ENCODE measurements at regions not wholly inside any gene's neighbourhood (a gene's known extent, or its start where the extent isn't known, plus 50 kb on each side); places are given as distances from the start of the nearest gene placed in this dataset.

GRCh38 chr11:87954476-87954875 is 220.8 kb downstream of the RAB38 start:
- Histone ChIP-seq H3K79me2 (ENCODE audit: control insufficient read depth, low read length) (no peaks in the 10 kb centered on the region), H4K20me1 (ENCODE audit: control insufficient read depth, insufficient read depth, low read depth, low read length) (no peaks in the 10 kb centered on the region), H3K9me2 (replicated peaks; ENCODE audit: control insufficient read depth, low read length) (no peaks in the 10 kb centered on the region), H3K27me3 (ENCODE audit: control insufficient read depth, low read length) (no peaks in the 10 kb centered on the region), H3K27ac (ENCODE audit: low read depth, low read length) (no peak overlapping the region), H3K9me3 (ENCODE audit: control insufficient read depth, insufficient read depth, low read length) (no peaks in the 10 kb centered on the region), H3K4me3 (ENCODE audit: low read length) (no peak overlapping the region), H3K4me1 (ENCODE audit: control insufficient read depth, low read length) (no peaks in the 10 kb centered on the region), H3K4me2 (ENCODE audit: low read length) (no peak overlapping the region), H3K36me3 (ENCODE audit: control insufficient read depth, low read length) (no peaks in the 10 kb centered on the region), H3F3A (ENCODE audit: control insufficient read depth, insufficient read depth) (no peaks in the 10 kb centered on the region)
- TF ChIP-seq EZH2phosphoT487 (IDR thresholded peaks at IDR 0.05; ENCODE audit: borderline replicate concordance, low read length) (no peak), CTCF (IDR thresholded peaks at IDR 0.05; ENCODE audit: low read depth, low read length, poor library complexity, severe bottlenecking) (no peak)

DNA sequence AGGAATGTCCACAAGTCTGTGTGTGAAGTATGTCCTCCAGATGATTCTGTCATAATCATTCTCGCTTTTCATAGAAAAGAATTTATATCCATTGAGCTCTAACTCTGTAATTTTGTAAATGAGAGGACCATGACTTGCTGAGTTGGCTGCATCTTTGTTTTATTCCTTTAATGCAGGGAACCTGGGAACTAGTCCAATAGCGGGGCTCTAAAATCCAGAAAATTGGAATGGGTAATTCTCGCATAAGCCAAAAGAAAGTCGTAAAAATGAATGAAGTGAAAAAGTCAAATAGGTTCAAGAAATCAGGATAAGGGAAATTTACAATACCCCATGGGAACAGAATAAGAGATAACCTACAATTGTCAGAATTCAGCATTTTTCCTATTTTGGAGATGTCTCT is 232.5 kb downstream of the RAB38 start:
- Histone ChIP-seq H4K20me1 (ENCODE audit: control insufficient read depth, insufficient read depth, low read depth, low read length) (no peaks in the 10 kb centered on the region), H3F3A (ENCODE audit: control insufficient read depth, insufficient read depth) (no peaks in the 10 kb centered on the region), H3K79me2 (ENCODE audit: control insufficient read depth, low read length) (no peaks in the 10 kb centered on the region), H3K4me2 (ENCODE audit: low read length) (no peak overlapping the region), H3K4me3 (ENCODE audit: low read length) (no peak overlapping the region), H3K4me1 (ENCODE audit: control insufficient read depth, low read length) (no peaks in the 10 kb centered on the region), H3K27ac (ENCODE audit: low read depth, low read length) (no peak overlapping the region), H3K27me3 (ENCODE audit: control insufficient read depth, low read length) (no peaks in the 10 kb centered on the region), H3K36me3 (ENCODE audit: control insufficient read depth, low read length) (no peaks in the 10 kb centered on the region), H3K9me2 (replicated peaks; ENCODE audit: control insufficient read depth, low read length) (no peaks in the 10 kb centered on the region), H3K9me3 (ENCODE audit: control insufficient read depth, insufficient read depth, low read length) (no peaks in the 10 kb centered on the region)
- TF ChIP-seq EZH2phosphoT487 (IDR thresholded peaks at IDR 0.05; ENCODE audit: borderline replicate concordance, low read length) (no peak), CTCF (IDR thresholded peaks at IDR 0.05; ENCODE audit: low read depth, low read length, poor library complexity, severe bottlenecking) (no peak)

GRCh38 chr11:87934182-87934581 is 241.1 kb downstream of the RAB38 start:
- Histone ChIP-seq H3K9me3 (ENCODE audit: control insufficient read depth, insufficient read depth, low read length) (no peaks in the 10 kb centered on the region), H3K27me3 (ENCODE audit: control insufficient read depth, low read length) (no peaks in the 10 kb centered on the region), H4K20me1 (ENCODE audit: control insufficient read depth, insufficient read depth, low read depth, low read length) (no peaks in the 10 kb centered on the region), H3K4me1 (ENCODE audit: control insufficient read depth, low read length) (no peaks in the 10 kb centered on the region), H3K79me2 (ENCODE audit: control insufficient read depth, low read length) (no peaks in the 10 kb centered on the region), H3K36me3 (ENCODE audit: control insufficient read depth, low read length) (no peaks in the 10 kb centered on the region), H3K9me2 (replicated peaks; ENCODE audit: control insufficient read depth, low read length) (no peaks in the 10 kb centered on the region), H3K4me2 (ENCODE audit: low read length) (no peak overlapping the region), H3K4me3 (ENCODE audit: low read length) (no peak overlapping the region), H3F3A (ENCODE audit: control insufficient read depth, insufficient read depth) (no peaks in the 10 kb centered on the region), H3K27ac (ENCODE audit: low read depth, low read length) (no peak overlapping the region)
- no peak for TF ChIP-seq CTCF (IDR thresholded peaks at IDR 0.05; ENCODE audit: low read depth, low read length, poor library complexity, severe bottlenecking)
- TF ChIP-seq EZH2phosphoT487 (IDR thresholded peaks at IDR 0.05; ENCODE audit: borderline replicate concordance, low read length): no peak
